ENCODE measurements at regions not wholly inside any gene's neighbourhood (a gene's known extent, or its start where the extent isn't known, plus 50 kb on each side); places are given as distances from the start of the nearest gene placed in this dataset.

DNA sequence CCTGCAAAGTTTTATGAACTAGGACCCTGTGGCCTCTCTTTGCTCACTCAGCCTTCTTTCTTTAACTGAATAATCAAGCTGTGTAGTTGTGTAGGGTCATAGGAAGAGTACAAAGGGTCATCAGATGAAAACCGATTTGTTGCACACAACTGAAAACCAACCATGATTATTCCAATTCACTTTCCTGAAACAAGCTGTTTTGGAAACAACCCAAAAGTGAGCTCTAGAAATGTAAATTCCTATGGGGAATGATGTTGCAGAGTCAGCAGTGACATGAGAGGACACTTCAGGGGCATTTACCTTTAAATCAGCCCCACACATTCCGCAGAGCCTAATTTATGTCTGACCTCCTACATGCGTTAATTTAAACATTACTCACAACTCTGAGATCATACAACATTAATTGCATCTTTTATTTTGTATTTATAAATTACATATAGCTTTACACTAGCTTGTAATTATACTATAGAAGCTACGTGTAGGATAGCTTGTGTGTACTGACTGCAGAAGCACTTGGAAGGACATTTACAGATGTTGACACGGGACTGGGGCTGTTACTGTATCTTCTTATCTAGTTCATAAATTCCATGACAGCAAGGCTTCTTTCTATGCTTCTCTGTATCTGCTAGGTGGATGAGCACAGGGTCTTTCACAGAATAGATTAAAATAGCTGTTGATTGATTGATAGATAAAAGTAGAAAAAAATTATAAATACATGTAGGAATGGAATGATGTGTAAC, 139.9 kb upstream of the AKR1E2 start:
- no peaks in the 10 kb centered on the region for H3K4me1 ChIP-seq (ENCODE audit: control insufficient read depth, insufficient read depth, low read length)
- no peak overlapping the region for H3K27ac ChIP-seq (ENCODE audit: extremely low read depth, low read depth, low read length)
- no peak overlapping the region for H3K4me3 ChIP-seq (ENCODE audit: low read depth, low read length)
- ChIA-PET CTCF (interaction anchor here (0.6 to 0.7 kb wide), 3 partner anchors 32 to 1219 kb away, joined by 3 to 4 read pairs (median 4); no protein-coding TSS in a partner anchor), POLR2A (interaction anchor here (0.7 kb wide), 1 partner anchor 81 kb away, joined by 3 read pairs; no protein-coding TSS in a partner anchor)
- TF ChIP-seq, protein P1, sequence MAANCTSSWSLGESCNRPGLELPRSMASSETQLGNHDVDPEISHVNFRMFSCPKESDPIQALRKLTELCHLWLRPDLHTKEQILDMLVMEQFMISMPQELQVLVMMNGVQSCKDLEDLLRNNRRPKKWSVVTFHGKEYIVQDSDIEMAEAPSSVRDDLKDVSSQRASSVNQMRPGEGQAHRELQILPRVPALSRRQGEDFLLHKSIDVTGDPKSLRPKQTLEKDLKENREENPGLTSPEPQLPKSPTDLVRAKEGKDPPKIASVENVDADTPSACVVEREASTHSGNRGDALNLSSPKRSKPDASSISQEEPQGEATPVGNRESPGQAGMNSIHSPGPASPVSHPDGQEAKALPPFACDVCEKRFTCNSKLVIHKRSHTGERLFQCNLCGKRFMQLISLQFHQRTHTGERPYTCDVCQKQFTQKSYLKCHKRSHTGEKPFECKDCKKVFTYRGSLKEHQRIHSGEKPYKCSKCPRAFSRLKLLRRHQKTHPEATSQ (tag by site-specific recombination; IDR thresholded peaks at IDR 0.05), result no peak
- TF ChIP-seq ZNF132 (tag by site-specific recombination; IDR thresholded peaks at IDR 0.05; ENCODE audit: borderline replicate concordance) (no peak), ZNF239 (tag by site-specific recombination; IDR thresholded peaks at IDR 0.05) (no peak), YY2 (tag by site-specific recombination; IDR thresholded peaks at IDR 0.05) (no peak)
- TF ChIP-seq, protein P2, sequence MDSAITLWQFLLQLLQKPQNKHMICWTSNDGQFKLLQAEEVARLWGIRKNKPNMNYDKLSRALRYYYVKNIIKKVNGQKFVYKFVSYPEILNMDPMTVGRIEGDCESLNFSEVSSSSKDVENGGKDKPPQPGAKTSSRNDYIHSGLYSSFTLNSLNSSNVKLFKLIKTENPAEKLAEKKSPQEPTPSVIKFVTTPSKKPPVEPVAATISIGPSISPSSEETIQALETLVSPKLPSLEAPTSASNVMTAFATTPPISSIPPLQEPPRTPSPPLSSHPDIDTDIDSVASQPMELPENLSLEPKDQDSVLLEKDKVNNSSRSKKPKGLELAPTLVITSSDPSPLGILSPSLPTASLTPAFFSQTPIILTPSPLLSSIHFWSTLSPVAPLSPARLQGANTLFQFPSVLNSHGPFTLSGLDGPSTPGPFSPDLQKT (IDR thresholded peaks at IDR 0.05; ENCODE audit: borderline replicate concordance, low read depth, low read length), result no peak
- no peaks in the 10 kb centered on the region for H3K9me3 ChIP-seq (ENCODE audit: control insufficient read depth, insufficient read depth, low read depth, low read length)
- H3K36me3 ChIP-seq (ENCODE audit: control insufficient read depth in 2 of 2, insufficient read depth in 1 of 2, low read length in 2 of 2), result no peaks in the 10 kb centered on the region

DNA sequence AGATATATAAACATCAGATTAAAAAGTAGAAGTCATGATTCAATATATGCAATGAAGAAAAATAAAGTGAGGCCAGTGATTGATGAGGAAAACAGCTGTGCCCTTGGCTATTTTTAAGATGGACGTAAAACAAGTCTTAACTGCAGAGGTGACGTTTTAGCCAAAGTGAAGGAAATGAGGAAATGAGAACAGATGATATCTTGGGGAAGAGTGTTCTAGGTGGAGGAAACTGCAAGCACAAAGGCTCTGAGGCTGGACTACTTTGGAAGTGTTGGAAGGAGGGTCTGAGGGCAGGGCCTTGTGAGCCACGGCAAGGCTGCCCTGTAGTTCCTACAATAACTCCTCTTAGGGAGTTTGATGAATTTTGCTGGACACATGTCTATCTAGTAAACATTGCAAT, 140.5 kb upstream of the AKR1E2 start:
- Histone ChIP-seq H3K9me3 (ENCODE audit: control insufficient read depth, insufficient read depth, low read depth, low read length) (no peaks in the 10 kb centered on the region), H3K36me3 (ENCODE audit: control insufficient read depth in 2 of 2, insufficient read depth in 1 of 2, low read length in 2 of 2) (no peaks in the 10 kb centered on the region), H3K4me3 (ENCODE audit: low read depth, low read length) (no peak overlapping the region), H3K4me1 (ENCODE audit: control insufficient read depth, insufficient read depth, low read length) (no peaks in the 10 kb centered on the region), H3K27ac (ENCODE audit: extremely low read depth, low read depth, low read length) (no peak overlapping the region)
- ChIA-PET POLR2A (no interaction called here), CTCF (interaction anchor here (0.6 kb wide), 1 partner anchor 754 kb away, joined by 3 read pairs; no protein-coding TSS in a partner anchor)
- TF ChIP-seq ZNF670 (tag by site-specific recombination; IDR thresholded peaks at IDR 0.05; ENCODE audit: low read depth), result no peak

DNA sequence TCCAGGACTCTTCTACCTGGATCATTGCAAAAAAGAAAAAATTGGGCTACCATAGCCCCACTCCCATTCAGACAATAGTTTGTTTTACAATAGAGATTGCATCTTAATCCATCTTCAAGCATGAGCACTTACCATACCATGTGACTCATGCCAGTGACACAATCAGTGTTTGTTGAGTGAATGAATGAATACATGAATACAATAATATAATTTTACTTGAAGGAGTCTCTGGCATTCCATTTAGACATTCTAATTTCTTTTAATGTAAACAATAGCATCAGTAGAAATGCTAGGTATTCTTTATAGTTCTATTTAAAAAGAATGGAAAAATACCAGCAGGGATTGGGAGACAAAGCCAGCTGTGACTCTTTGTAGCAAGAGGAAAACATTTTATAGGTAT, 141.6 kb upstream of the AKR1E2 start:
- ChIA-PET POLR2A (no interaction called here), CTCF (no interaction called here)
- no peaks in the 10 kb centered on the region for H3K4me1 ChIP-seq (ENCODE audit: control insufficient read depth, insufficient read depth, low read length)
- no peak overlapping the region for H3K27ac ChIP-seq (ENCODE audit: extremely low read depth, low read depth, low read length)
- H3K4me3 ChIP-seq (ENCODE audit: low read depth, low read length), result no peak overlapping the region
- H3K9me3 ChIP-seq (ENCODE audit: control insufficient read depth, insufficient read depth, low read depth, low read length), result no peaks in the 10 kb centered on the region
- H3K36me3 ChIP-seq (ENCODE audit: control insufficient read depth in 2 of 2, insufficient read depth in 1 of 2, low read length in 2 of 2), result no peaks in the 10 kb centered on the region
- TF ChIP-seq, protein P3, sequence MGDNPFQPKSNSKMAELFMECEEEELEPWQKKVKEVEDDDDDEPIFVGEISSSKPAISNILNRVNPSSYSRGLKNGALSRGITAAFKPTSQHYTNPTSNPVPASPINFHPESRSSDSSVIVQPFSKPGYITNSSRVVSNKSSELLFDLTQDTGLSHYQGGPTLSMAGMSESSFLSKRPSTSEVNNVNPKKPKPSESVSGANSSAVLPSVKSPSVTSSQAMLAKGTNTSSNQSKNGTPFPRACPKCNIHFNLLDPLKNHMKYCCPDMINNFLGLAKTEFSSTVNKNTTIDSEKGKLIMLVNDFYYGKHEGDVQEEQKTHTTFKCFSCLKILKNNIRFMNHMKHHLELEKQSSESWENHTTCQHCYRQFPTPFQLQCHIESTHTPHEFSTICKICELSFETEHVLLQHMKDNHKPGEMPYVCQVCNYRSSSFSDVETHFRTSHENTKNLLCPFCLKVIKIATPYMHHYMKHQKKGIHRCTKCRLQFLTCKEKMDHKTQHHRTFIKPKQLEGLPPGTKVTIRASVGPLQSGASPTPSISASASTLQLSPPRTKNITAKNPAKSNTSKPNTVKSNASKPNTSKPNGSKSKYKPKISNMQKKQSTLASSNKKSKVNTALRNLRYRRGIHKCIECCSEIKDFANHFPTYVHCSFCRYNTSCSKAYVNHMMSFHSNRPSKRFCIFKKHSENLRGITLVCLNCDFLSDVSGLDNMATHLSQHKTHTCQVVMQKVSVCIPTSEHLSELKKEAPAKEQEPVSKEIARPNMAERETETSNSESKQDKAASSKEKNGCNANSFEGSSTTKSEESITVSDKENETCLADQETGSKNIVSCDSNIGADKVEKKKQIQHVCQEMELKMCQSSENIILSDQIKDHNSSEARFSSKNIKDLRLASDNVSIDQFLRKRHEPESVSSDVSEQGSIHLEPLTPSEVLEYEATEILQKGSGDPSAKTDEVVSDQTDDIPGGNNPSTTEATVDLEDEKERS (tag by site-specific recombination; IDR thresholded peaks at IDR 0.05), result no peak
- TF ChIP-seq, protein P4, sequence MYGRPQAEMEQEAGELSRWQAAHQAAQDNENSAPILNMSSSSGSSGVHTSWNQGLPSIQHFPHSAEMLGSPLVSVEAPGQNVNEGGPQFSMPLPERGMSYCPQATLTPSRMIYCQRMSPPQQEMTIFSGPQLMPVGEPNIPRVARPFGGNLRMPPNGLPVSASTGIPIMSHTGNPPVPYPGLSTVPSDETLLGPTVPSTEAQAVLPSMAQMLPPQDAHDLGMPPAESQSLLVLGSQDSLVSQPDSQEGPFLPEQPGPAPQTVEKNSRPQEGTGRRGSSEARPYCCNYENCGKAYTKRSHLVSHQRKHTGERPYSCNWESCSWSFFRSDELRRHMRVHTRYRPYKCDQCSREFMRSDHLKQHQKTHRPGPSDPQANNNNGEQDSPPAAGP (tag by site-specific recombination; IDR thresholded peaks at IDR 0.05), result no peak
- TF ChIP-seq ZNF549 (tag by site-specific recombination; IDR thresholded peaks at IDR 0.05) (no peak), ZNF292 (tag by site-specific recombination; IDR thresholded peaks at IDR 0.05; ENCODE audit: borderline replicate concordance, low read depth) (no peak), ZSCAN23 (tag by site-specific recombination; IDR thresholded peaks at IDR 0.05) (no peak), ZNF391 (tag by site-specific recombination; IDR thresholded peaks at IDR 0.05; ENCODE audit: borderline replicate concordance, low read depth) (no peak), ZNF560 (tag by site-specific recombination; IDR thresholded peaks at IDR 0.05; ENCODE audit: borderline replicate concordance) (no peak), ZFP41 (tag by site-specific recombination; IDR thresholded peaks at IDR 0.05; ENCODE audit: borderline replicate concordance) (no peak)
- TF ChIP-seq, protein P5, sequence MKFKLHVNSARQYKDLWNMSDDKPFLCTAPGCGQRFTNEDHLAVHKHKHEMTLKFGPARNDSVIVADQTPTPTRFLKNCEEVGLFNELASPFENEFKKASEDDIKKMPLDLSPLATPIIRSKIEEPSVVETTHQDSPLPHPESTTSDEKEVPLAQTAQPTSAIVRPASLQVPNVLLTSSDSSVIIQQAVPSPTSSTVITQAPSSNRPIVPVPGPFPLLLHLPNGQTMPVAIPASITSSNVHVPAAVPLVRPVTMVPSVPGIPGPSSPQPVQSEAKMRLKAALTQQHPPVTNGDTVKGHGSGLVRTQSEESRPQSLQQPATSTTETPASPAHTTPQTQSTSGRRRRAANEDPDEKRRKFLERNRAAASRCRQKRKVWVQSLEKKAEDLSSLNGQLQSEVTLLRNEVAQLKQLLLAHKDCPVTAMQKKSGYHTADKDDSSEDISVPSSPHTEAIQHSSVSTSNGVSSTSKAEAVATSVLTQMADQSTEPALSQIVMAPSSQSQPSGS (tag by site-specific recombination; IDR thresholded peaks at IDR 0.05; ENCODE audit: low read depth), result no peak
- TF ChIP-seq, protein P6, sequence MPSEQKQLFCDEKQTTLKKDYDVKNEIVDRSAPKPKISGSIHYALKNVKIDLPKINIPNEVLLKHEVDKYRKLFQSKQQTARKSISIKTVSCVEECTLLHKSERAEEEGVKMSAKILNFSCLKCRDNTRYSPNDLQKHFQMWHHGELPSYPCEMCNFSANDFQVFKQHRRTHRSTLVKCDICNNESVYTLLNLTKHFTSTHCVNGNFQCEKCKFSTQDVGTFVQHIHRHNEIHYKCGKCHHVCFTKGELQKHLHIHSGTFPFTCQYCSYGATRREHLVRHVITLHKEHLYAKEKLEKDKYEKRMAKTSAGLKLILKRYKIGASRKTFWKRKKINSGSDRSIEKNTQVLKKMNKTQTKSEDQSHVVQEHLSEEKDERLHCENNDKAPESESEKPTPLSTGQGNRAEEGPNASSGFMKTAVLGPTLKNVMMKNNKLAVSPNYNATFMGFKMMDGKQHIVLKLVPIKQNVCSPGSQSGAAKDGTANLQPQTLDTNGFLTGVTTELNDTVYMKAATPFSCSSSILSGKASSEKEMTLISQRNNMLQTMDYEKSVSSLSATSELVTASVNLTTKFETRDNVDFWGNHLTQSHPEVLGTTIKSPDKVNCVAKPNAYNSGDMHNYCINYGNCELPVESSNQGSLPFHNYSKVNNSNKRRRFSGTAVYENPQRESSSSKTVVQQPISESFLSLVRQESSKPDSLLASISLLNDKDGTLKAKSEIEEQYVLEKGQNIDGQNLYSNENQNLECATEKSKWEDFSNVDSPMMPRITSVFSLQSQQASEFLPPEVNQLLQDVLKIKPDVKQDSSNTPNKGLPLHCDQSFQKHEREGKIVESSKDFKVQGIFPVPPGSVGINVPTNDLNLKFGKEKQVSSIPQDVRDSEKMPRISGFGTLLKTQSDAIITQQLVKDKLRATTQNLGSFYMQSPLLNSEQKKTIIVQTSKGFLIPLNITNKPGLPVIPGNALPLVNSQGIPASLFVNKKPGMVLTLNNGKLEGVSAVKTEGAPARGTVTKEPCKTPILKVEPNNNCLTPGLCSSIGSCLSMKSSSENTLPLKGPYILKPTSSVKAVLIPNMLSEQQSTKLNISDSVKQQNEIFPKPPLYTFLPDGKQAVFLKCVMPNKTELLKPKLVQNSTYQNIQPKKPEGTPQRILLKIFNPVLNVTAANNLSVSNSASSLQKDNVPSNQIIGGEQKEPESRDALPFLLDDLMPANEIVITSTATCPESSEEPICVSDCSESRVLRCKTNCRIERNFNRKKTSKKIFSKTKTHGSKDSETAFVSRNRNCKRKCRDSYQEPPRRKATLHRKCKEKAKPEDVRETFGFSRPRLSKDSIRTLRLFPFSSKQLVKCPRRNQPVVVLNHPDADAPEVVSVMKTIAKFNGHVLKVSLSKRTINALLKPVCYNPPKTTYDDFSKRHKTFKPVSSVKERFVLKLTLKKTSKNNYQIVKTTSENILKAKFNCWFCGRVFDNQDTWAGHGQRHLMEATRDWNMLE (tag by site-specific recombination; conservative IDR thresholded peaks at IDR 0.05; ENCODE audit: low read depth), result no peak
